ENCODE measurements at regions not wholly inside any gene's neighbourhood (a gene's known extent, or its start where the extent isn't known, plus 50 kb on each side); places are given as distances from the start of the nearest gene placed in this dataset.

DNA sequence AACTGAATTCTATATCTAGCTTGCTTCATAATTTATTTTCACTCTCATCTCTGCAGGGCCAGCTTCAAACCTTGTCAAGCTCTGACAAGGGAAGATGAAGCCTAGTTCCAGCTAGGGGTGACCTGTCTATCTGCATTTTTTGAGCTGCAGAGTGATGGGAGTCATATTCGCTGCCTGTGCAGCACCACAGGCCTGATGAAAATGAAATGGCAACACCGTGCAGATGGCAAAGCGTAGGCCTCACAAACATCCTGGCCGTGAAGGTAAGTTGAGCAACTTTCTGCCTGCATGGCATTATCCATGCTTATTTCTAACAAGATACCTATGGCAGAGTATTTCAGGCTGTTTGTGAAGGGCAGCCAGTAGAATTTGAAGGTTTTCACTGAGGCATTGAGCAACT is 86.4 kb upstream of the C1QTNF9B start:
- no peak for DNase-seq (ENCODE audit: low read depth in 2 of 2)

DNA sequence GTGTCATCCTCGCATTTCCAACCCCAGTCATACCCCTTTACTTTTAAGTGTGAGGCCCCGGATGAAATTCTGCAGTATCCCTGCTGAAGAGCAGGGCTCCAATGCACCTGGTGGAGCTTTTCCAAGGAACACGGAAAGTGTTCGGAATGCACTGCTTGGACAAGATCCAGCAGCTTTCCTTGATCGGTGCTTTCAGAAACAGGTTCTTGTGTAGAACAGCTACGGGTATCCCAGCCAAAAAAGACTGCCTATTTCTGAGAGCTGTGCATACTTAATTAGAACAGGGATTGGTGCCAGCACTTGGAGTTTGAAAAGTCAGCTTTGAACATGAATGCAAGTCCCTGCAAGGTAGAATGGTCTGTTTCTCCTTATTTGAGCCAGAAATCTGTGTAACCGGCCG is 87.2 kb upstream of the C1QTNF9B start:
- DNase-seq (ENCODE audit: low read depth in 2 of 2), result no peak

DNA sequence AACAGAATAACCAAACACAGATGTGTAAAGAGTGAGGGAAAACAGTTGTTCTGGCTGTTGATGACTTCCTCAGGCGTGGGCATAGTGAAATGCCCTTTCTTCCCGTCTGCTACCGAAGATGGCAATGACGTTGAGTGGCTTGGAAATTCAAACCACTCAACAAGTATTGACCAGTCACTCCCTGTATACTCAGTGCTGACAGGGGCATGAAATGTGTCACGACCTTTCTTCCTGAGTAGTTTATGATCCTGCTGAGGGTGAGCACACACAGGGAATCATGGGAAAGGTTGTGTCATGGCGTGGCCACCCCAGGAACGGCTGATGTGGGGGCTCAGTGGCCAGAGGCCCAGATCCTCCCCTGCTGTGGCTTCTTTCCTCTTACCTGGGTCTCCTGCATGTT is 87.8 kb upstream of the C1QTNF9B start:
- DNase-seq (ENCODE audit: low read depth in 2 of 2), result no peak

DNA sequence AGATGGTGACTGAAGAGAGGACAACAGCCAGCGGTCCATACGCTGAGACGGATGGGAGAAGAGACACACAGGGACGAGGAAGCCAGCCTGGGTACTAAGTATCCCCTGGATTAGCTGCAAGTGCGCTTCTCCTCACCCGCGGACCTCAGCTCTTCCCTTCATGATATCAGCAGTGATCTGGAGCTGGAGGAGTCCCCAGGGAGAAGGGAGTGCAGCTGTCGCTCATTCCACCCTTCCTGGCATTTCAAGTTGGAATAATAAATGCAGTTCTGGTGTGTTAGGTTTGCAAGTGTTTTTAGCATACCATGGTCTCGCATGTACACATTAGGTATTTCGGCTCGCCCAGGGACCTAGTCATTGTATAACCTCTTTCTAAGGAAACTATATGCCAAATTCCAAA is 88.5 kb upstream of the C1QTNF9B start:
- no peak for DNase-seq (ENCODE audit: low read depth in 2 of 2)

GRCh38 chr13:23986619-23987018 is 89.3 kb upstream of the C1QTNF9B start:
- DNase-seq (ENCODE audit: low read depth in 2 of 2), result no peak

GRCh38 chr13:23987331-23987894 is 90.1 kb upstream of the C1QTNF9B start:
- DNase-seq (ENCODE audit: low read depth in 2 of 2), result no peak

GRCh38 chr13:23988546-23989122 is 91.3 kb upstream of the C1QTNF9B start:
- DNase-seq (ENCODE audit: low read depth in 2 of 2), result no peak

DNA sequence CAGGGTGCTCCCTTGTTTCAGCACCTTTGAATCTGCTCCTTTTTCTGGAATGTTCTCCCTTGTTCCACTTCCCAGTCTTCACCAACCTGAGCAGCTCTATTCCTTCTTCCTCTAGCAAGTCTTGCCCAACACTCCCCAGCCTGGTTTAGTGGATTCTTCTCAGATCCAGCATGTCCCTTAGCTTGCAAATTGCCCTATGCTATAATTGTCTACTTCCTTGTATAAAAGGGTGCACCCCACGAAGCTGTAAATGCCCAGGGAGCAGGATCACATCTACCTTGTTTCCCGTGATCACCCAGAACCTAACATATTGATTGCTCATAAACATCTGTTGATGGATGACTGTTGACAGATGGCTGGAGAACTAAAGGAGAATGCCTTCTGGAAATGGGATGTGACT is 93.2 kb upstream of the C1QTNF9B start:
- DNase-seq (ENCODE audit: low read depth in 2 of 2), result no peak

GRCh38 chr13:23991119-23991518 is 93.8 kb upstream of the C1QTNF9B start:
- DNase-seq (ENCODE audit: low read depth in 2 of 2), result no peak

GRCh38 chr13:23992781-23993679 is 95.7 kb upstream of the C1QTNF9B start:
- DNase-seq (ENCODE audit: low read depth in 2 of 2), result no peak

- no peak for DNase-seq (ENCODE audit: low read depth in 2 of 2)
Measured at GRCh38 chr13:23993680-23993985, 96.3 kb upstream of the C1QTNF9B start.

DNA sequence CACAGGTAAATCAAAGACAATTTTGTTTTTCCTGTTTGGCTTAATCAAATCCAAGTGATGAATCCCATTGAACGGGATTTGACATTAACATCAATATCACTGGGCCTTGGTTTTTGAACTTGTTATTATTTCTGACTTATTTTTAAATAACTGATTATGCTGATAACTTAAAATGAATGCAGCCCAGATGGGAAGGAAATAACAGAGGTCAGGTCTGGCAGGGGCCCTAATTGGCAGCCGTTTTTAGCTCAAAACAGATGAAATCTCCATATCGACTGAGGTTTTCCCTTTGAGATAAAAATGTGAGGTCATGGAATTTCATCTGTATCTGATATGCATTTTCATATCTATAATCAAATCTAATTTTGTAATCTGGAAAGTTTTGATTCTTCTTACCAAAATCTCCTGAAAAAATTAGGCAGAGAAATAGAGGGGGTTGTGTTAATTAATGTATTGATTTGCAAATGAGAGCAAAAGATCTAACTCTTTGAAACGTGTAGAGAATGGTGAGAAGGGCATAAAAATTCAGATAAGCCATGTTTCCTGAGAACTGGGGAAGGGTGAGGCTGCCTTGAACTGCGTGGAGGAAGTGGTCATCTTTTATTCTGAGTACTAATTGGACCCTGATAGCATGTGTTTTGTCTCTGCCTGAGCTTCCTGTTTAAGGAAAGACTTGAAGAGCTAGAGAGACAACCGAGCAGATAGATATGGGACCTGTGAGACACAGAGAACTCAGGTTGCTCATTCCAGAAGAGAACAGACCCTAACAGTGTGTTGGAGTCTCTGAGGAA is 98.2 kb upstream of the C1QTNF9B start:
- DNase-seq (ENCODE audit: low read depth in 2 of 2), result no peak

GRCh38 chr13:23996456-23996855 is 99.2 kb upstream of the C1QTNF9B start:
- DNase-seq (ENCODE audit: low read depth in 2 of 2), result no peak

DNA sequence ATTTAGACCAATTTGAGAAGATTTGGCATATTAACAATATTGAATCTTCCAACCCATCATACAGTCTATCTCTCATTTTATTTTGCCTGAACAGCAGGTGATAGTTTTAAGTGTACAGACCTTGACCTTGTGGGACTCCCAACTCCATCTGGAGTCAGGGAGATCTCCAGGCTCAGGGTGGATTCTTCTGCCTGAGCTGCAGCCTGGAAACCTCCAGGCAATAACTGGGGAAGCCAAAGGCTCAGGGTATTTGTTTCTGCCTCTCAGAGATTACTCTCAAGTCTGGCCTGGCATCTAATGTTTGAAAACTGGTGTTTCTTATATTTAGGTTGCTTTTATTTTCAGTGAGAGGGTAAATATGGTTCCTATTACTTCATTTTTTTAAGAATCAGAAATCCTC is 102.1 kb upstream of the C1QTNF9B start:
- no peak for DNase-seq (ENCODE audit: low read depth in 2 of 2)

DNA sequence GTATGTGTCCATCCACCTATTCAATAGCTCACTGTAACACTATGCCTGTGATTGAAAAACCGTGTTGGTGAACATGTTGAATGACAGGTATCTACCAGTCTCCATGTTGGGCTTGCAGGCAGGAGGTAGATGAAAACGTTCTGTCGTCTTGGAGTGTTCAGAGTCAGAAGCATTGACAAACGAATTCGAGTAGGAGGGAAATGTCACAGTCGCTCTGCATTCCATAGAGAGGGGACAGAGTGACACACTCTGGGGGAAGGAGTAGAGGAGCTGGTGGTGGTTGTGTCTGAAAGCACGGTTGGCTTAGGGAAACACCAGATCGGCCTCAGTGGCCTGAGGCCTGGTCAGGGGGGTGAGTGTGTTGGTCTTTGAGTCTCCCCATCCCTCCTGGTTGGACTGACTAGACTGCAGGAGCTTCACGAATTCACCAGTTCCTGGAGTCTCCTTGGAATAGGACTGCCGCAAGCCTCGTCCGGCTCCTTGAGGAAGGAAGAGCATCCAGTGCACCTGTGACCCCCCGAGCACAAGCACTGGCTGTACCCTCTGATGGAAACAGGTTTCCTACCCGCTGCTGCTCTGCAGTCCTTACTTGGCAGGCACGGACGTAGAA is 105.0 kb upstream of the C1QTNF9B start:
- DNase-seq (ENCODE audit: low read depth in 2 of 2), result no peak

- no peak for DNase-seq (ENCODE audit: low read depth in 2 of 2)
Measured at GRCh38 chr13:24004142-24004899, 107.0 kb upstream of the C1QTNF9B start.

DNA sequence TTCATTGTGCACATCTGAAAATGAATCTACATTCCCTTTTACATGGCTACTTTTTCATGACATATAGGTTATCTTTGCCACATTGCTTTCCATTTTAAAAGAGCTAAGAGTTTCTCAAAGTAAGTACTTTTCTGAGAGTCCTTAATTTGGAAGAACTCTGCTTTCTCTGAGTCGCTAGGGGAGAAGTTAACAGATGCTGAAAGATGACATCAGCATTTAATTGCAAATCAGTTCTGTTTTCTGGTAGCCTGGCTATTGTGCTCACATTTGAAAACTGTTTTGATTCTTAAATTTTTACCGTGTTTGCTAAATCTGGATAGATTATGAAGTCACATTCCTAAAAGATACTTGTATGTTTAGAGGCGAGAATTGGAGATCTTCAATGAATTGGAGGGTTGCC is 107.7 kb upstream of the C1QTNF9B start:
- no peak for DNase-seq (ENCODE audit: low read depth in 2 of 2)

DNA sequence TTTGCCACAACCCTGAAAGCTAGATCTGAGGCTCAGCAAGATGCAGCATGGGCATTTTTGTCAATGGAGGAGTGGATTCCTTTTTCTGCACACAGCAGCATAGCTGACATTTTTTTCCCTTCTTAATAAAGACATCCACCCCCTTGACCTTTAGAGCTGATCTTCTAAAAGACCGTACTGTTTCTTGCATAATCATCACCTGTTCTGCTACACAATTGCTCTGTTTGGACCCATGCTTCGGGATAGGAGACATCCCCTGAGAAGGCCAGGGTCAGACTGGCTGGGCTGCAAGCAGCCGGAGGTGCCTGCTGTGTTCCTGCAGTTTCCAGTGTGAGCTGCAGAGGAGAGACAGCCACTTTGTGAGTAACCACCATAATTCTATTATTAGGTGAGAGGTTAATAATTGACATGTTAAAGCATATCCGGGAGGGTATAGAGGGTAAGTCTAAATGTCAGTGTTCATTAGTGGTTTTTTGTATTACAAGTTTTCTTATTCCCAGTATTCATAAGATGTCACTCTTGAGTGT is 108.5 kb upstream of the C1QTNF9B start:
- no peak for DNase-seq (ENCODE audit: low read depth in 2 of 2)

DNA sequence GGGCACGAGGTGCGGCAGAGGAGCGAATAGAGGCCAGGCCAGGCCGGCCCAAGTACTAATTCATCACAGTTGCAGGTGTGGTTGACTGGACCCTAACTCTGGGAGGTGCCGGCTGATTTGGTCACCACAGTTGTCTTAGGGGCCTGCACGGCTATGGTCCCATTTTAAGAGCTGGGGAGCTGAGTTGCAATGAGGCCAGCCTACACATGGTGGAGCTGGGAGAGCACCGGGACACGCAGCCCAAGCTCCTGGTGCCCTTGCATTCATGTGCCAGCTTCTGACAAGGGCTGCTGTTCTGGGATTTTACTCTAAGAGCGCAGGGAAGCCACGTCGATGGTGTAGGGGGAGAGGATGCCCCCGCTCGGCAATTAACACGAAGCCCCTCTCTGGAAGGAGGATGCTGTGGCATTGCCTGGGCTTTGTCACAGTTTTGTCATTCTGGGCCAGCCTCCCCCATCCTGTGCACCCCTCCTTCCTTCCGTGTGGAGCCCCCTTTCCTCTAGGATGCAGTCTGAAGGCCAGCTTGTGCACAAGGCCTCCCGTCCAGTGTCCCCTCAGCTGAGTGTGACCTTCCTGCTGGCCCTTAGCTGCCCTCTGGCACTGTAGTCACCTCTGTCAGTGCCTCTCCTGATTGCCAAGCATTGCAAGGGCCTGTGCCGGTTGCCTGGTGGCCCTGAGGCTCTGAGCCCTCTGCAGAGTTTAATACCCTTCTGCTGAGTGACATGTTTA is 109.4 kb upstream of the C1QTNF9B start:
- no peak for DNase-seq (ENCODE audit: low read depth in 2 of 2)

- no peak for DNase-seq (ENCODE audit: low read depth in 2 of 2)
Measured at GRCh38 chr13:24007979-24008620, 110.8 kb upstream of the C1QTNF9B start.
